ENCODE measurements at regions not wholly inside any gene's neighbourhood (a gene's known extent, or its start where the extent isn't known, plus 50 kb on each side); places are given as distances from the start of the nearest gene placed in this dataset.

DNA sequence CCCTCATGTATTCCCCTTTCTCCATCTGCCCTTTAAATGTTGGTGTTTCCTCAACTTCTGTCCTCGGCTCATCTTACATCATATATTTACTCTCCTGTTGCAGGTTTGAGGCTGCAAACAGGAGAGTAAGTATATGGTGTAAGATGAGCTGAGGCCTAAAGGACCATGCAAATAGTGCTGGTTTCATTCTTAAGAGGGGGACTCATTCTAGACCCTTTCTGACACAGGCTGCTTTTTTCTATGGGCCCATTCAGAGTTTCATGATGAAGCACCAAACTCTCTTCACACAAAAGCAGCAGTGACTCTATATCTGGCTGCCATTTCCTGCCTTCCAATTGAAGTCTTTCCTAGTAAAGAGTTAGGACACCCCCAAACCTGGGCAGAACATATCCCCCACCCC lies 218.5 kb downstream of the PHLDA1 start:
- TF ChIP-seq ZNF316 (IDR thresholded peaks at IDR 0.05) = no peak
- no peak for TF ChIP-seq MTA3 (IDR thresholded peaks at IDR 0.05; ENCODE audit: borderline replicate concordance)
- TF ChIP-seq, protein P1, sequence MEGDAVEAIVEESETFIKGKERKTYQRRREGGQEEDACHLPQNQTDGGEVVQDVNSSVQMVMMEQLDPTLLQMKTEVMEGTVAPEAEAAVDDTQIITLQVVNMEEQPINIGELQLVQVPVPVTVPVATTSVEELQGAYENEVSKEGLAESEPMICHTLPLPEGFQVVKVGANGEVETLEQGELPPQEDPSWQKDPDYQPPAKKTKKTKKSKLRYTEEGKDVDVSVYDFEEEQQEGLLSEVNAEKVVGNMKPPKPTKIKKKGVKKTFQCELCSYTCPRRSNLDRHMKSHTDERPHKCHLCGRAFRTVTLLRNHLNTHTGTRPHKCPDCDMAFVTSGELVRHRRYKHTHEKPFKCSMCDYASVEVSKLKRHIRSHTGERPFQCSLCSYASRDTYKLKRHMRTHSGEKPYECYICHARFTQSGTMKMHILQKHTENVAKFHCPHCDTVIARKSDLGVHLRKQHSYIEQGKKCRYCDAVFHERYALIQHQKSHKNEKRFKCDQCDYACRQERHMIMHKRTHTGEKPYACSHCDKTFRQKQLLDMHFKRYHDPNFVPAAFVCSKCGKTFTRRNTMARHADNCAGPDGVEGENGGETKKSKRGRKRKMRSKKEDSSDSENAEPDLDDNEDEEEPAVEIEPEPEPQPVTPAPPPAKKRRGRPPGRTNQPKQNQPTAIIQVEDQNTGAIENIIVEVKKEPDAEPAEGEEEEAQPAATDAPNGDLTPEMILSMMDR (IDR thresholded peaks at IDR 0.05 in 2 of 3, conservative IDR thresholded peaks at IDR 0.05 in 1 of 3; ENCODE audit: insufficient read depth in 2 of 3, low read depth in 1 of 3, low read length in 3 of 3) = no peak
- TF ChIP-seq ZKSCAN1 (IDR thresholded peaks at IDR 0.05; ENCODE audit: low read depth, low read length) = no peak
- no peak for TF ChIP-seq ZNF324 (CRISPR knock-in tag; IDR thresholded peaks at IDR 0.05)
- TF ChIP-seq, protein P2, sequence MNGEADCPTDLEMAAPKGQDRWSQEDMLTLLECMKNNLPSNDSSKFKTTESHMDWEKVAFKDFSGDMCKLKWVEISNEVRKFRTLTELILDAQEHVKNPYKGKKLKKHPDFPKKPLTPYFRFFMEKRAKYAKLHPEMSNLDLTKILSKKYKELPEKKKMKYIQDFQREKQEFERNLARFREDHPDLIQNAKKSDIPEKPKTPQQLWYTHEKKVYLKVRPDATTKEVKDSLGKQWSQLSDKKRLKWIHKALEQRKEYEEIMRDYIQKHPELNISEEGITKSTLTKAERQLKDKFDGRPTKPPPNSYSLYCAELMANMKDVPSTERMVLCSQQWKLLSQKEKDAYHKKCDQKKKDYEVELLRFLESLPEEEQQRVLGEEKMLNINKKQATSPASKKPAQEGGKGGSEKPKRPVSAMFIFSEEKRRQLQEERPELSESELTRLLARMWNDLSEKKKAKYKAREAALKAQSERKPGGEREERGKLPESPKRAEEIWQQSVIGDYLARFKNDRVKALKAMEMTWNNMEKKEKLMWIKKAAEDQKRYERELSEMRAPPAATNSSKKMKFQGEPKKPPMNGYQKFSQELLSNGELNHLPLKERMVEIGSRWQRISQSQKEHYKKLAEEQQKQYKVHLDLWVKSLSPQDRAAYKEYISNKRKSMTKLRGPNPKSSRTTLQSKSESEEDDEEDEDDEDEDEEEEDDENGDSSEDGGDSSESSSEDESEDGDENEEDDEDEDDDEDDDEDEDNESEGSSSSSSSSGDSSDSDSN (IDR thresholded peaks at IDR 0.05; ENCODE audit: borderline replicate concordance in 1 of 2, low read depth in 2 of 2, low read length in 2 of 2) = no peak
